GM12865 (cell line): ENCODE measurements at regions not wholly inside any gene's neighbourhood (a gene's known extent, or its start where the extent isn't known, plus 50 kb on each side); places are given as distances from the start of the nearest gene placed in this dataset.

Experiments
- DNase-seq: peaks from one replicate; pipeline ENCODE4 v3.0.0; 2010; ENCODE audit warnings: low read depth
- H3K4me3 ChIP-seq: 2 replicates; pipeline ENCODE4 v1.5.1; 2011; ENCODE audit warnings: mild to moderate bottlenecking, low read depth, low read length, control low read depth
- CTCF ChIP-seq: IDR thresholded peaks from 2 replicates; pipeline ENCODE4 v1.5.1; 2011; ENCODE audit warnings: low read length, control low read depth, low read depth, inconsistent platforms; ENCODE audit not compliant: insufficient read depth; ENCODE audit errors: missing control alignments

GRCh38 chr19:31500197-31500830, 151.1 kb upstream of the TSHZ3 start:
- TF ChIP-seq CTCF = no peak
- no peak overlapping the region for H3K4me3 ChIP-seq
- no peak for DNase-seq

GRCh38 chr19:31500946-31501345, 151.7 kb upstream of the TSHZ3 start:
- DNase-seq = no peak
- no peak for TF ChIP-seq CTCF

GRCh38 chr19:31501427-31502195, 152.4 kb upstream of the TSHZ3 start:
- TF ChIP-seq CTCF = no peak
- no peak overlapping the region for H3K4me3 ChIP-seq
- no peak for DNase-seq

More at GRCh38 chr19:31500946-31501345, 151.7 kb upstream of the TSHZ3 start:
- no peak overlapping the region for H3K4me3 ChIP-seq

GRCh38 chr19:31502536-31503170, 153.4 kb upstream of the TSHZ3 start:
- no peak for DNase-seq
- no peak overlapping the region for H3K4me3 ChIP-seq
- TF ChIP-seq CTCF = no peak

GRCh38 chr19:31503211-31503610, 154.0 kb upstream of the TSHZ3 start:
- DNase-seq = no peak
- no peak for TF ChIP-seq CTCF
- no peak overlapping the region for H3K4me3 ChIP-seq

- no peak for DNase-seq
- no peak overlapping the region for H3K4me3 ChIP-seq
- no peak for TF ChIP-seq CTCF
These were observed 155.0 kb upstream of the TSHZ3 start for GRCh38 chr19:31504221-31504620.
